ENCODE measurements at regions not wholly inside any gene's neighbourhood (a gene's known extent, or its start where the extent isn't known, plus 50 kb on each side); places are given as distances from the start of the nearest gene placed in this dataset.

GRCh38 chr14:98716133-98716532, 555.9 kb downstream of the BCL11B start:
- TF ChIP-seq ZFX (IDR thresholded peaks at IDR 0.05; ENCODE audit: borderline replicate concordance) (no peak), CTCF (IDR thresholded peaks at IDR 0.05) (no peak)
- H3K27ac ChIP-seq = no peak overlapping the region

GRCh38 chr14:98721061-98721460, 550.9 kb downstream of the BCL11B start:
- no peak overlapping the region for H3K27ac ChIP-seq
- TF ChIP-seq ZFX (IDR thresholded peaks at IDR 0.05; ENCODE audit: borderline replicate concordance) = no peak
- no peak for TF ChIP-seq CTCF (IDR thresholded peaks at IDR 0.05)

GRCh38 chr14:98724734-98725133, 547.3 kb downstream of the BCL11B start:
- no peak overlapping the region for H3K27ac ChIP-seq
- TF ChIP-seq ZFX (IDR thresholded peaks at IDR 0.05; ENCODE audit: borderline replicate concordance) = no peak
- TF ChIP-seq CTCF (IDR thresholded peaks at IDR 0.05) = no peak

- TF ChIP-seq ZFX (IDR thresholded peaks at IDR 0.05; ENCODE audit: borderline replicate concordance) (no peak), CTCF (IDR thresholded peaks at IDR 0.05) (no peak)
Measured at GRCh38 chr14:98725191-98725590, 546.8 kb downstream of the BCL11B start.

GRCh38 chr14:98725676-98726075, 546.3 kb downstream of the BCL11B start:
- no peak overlapping the region for H3K27ac ChIP-seq

More at GRCh38 chr14:98725191-98725590, 546.8 kb downstream of the BCL11B start:
- no peak overlapping the region for H3K27ac ChIP-seq

GRCh38 chr14:98726585-98727405, 545.2 kb downstream of the BCL11B start:
- H3K27ac ChIP-seq = no peak overlapping the region
- TF ChIP-seq ZFX (IDR thresholded peaks at IDR 0.05; ENCODE audit: borderline replicate concordance) (no peak), CTCF (IDR thresholded peaks at IDR 0.05) (no peak)

More at GRCh38 chr14:98725676-98726075, 546.3 kb downstream of the BCL11B start:
- TF ChIP-seq CTCF (IDR thresholded peaks at IDR 0.05) (no peak), ZFX (IDR thresholded peaks at IDR 0.05; ENCODE audit: borderline replicate concordance) (no peak)

- no peak for TF ChIP-seq ZFX (IDR thresholded peaks at IDR 0.05; ENCODE audit: borderline replicate concordance)
- no peak for TF ChIP-seq CTCF (IDR thresholded peaks at IDR 0.05)
- H3K27ac ChIP-seq = no peak overlapping the region
Measured at GRCh38 chr14:98728024-98728423, 544.0 kb downstream of the BCL11B start.
